Stimulated activated CD4-positive, alpha-beta T cell treated with anti-CD3 and anti-CD28 coated beads, Interleukin-15, amount 100 ng/mL, for 24 hours (primary cell): ENCODE measurements at regions not wholly inside any gene's neighbourhood (a gene's known extent, or its start where the extent isn't known, plus 50 kb on each side); places are given as distances from the start of the nearest gene placed in this dataset.
"Not testable (repeated sequence)": the region's sequence is repeated elsewhere in the genome, so short reads cannot be mapped to it uniquely, and the experiment has no call there.

ENCODE experiments used
- DNase-seq: peaks from one replicate; pipeline ENCODE4 v3.0.0-alpha.2; 2020

- DNase-seq, result no peak
Observed at GRCh38 chr9:103242486-103242885, 247.4 kb downstream of the CYLC2 start.

GRCh38 chr9:103243553-103243952 is 248.4 kb downstream of the CYLC2 start:
- no peak for DNase-seq

GRCh38 chr9:103245369-103245768 is 250.2 kb downstream of the CYLC2 start:
- no peak for DNase-seq

GRCh38 chr9:103261951-103262350 is 266.8 kb downstream of the CYLC2 start:
- no peak for DNase-seq

- no peak for DNase-seq
Observed at GRCh38 chr9:103266064-103266463, 270.9 kb downstream of the CYLC2 start.

- DNase-seq, result no peak
Observed at GRCh38 chr9:103277240-103277639, 282.1 kb downstream of the CYLC2 start.

GRCh38 chr9:103281126-103281525 is 286.0 kb downstream of the CYLC2 start:
- DNase-seq, result no peak

- no peak for DNase-seq
Observed at GRCh38 chr9:103287361-103287760, 292.2 kb downstream of the CYLC2 start.

GRCh38 chr9:103296189-103296588 is 301.1 kb downstream of the CYLC2 start:
- DNase-seq, result no peak

GRCh38 chr9:103301051-103301450 is 305.9 kb downstream of the CYLC2 start:
- DNase-seq, result no peak

GRCh38 chr9:103304797-103305196 is 309.7 kb downstream of the CYLC2 start:
- no peak for DNase-seq

GRCh38 chr9:103319979-103320378 is 324.8 kb downstream of the CYLC2 start:
- no peak for DNase-seq

- no peak for DNase-seq
Observed at GRCh38 chr9:103323699-103324098, 328.6 kb downstream of the CYLC2 start.

GRCh38 chr9:103335461-103335860 is 340.3 kb downstream of the CYLC2 start:
- DNase-seq, result no peak

GRCh38 chr9:103355000-103355399 is 359.9 kb downstream of the CYLC2 start:
- no peak for DNase-seq

GRCh38 chr9:103357980-103358379 is 362.8 kb downstream of the CYLC2 start:
- DNase-seq, result not testable (repeated sequence)

- DNase-seq, result no peak
Observed at GRCh38 chr9:103361906-103362305, 366.8 kb downstream of the CYLC2 start.

- DNase-seq, result no peak
Observed at GRCh38 chr9:103362986-103363385, 367.9 kb downstream of the CYLC2 start.

GRCh38 chr9:103364753-103365152 is 369.6 kb downstream of the CYLC2 start:
- no peak for DNase-seq

GRCh38 chr9:103371152-103371551 is 376.0 kb downstream of the CYLC2 start:
- no peak for DNase-seq

GRCh38 chr9:103372828-103373227 is 377.7 kb downstream of the CYLC2 start:
- DNase-seq, result no peak

GRCh38 chr9:103377667-103378066 is 382.5 kb downstream of the CYLC2 start:
- DNase-seq, result no peak

GRCh38 chr9:103397868-103398600 is 402.9 kb downstream of the CYLC2 start:
- DNase-seq, result peak; percentile 35

- no peak for DNase-seq
Observed at GRCh38 chr9:103399535-103399934, 404.4 kb downstream of the CYLC2 start.

- DNase-seq, result no peak
Observed at GRCh38 chr9:103407260-103407659, 412.1 kb downstream of the CYLC2 start.
